GM12878 (cell line): ENCODE measurements at regions not wholly inside any gene's neighbourhood (a gene's known extent, or its start where the extent isn't known, plus 50 kb on each side); places are given as distances from the start of the nearest gene placed in this dataset.

ENCODE experiments used
- ATAC-seq: fragments of 200-7000 bp; cut with Tn5 transposase; 3 replicates; pipeline ENCODE4 v1.9.1; 2020; ENCODE audit warnings: mild to moderate bottlenecking, moderate library complexity
- BruUV-seq: library from RNA; stranded (reverse); fragments of 400-500 nt; replicated peaks from 2 replicates; lab custom pipeline; 2021; lab: Mats Ljungman, UMichigan
- CTCF ChIA-PET: fragments of 300-600 bp; sonication (Branson Sonifier 250); formaldehyde crosslinking; extraction: SDS; loops from one replicate; lab custom pipeline; 2021; ENCODE audit warnings: inconsistent platforms; lab: Yijun Ruan, JAX
- POLR2A ChIA-PET: fragments of 350-600 bp; formaldehyde crosslinking; extraction: SDS; loops from one replicate; lab custom pipeline; 2021; ENCODE audit warnings: inconsistent platforms; lab: Charles Lee
- RAD21 ChIA-PET: fragments of 300-600 bp; sonication (Branson Sonifier 250); formaldehyde crosslinking; loops from one replicate; lab custom pipeline; 2023; ENCODE audit warnings: antibody characterized with exemption; ENCODE audit not compliant: unreplicated experiment; lab: Charles Lee
- SMC1A ChIA-PET: fragments of 300-600 bp; sonication (Branson Sonifier 250); formaldehyde crosslinking; loops from one replicate; lab custom pipeline; 2023; ENCODE audit not compliant: unreplicated experiment, uncharacterized antibody; lab: Charles Lee
- DNase-seq: peaks from one replicate; pipeline ENCODE4 v3.0.0-alpha.2; 2011; ENCODE audit warnings: low read depth, low spot score
- FAIRE-seq: peaks from 3 replicates; lab custom pipeline; 2011; peaks lifted over from hg19 to GRCh38; lab: Jason Lieb, UNC
- H2AFZ ChIP-seq: 2 replicates; pipeline ENCODE4 v1.6.0; 2011; ENCODE audit warnings: low read depth, low read length, control low read depth; ENCODE audit not compliant: control insufficient read depth
- H3K27ac ChIP-seq: 2 replicates; pipeline ENCODE4 v1.5.1; 2011; ENCODE audit warnings: control low read depth; ENCODE audit not compliant: control insufficient read depth, insufficient read depth
- H3K27me3 ChIP-seq, 2 experiments: replicated peaks in 1 of 2; 2 replicates each; pipeline versions ENCODE4 v1.6.0 to v1.6.1; 2011; ENCODE audit warnings: low read length in 1 of 2; ENCODE audit not compliant: control insufficient read depth in 2 of 2, insufficient read depth in 2 of 2
- H3K36me3 ChIP-seq, 2 experiments: 2 replicates each; pipeline ENCODE4 v1.5.1; 2011; ENCODE audit warnings: low read length in 1 of 2; ENCODE audit not compliant: control insufficient read depth in 2 of 2, insufficient read depth in 2 of 2
- H3K4me1 ChIP-seq: 2 replicates; pipeline ENCODE4 v1.6.1; 2011; ENCODE audit warnings: mild to moderate bottlenecking, low read length, moderate library complexity, mixed read lengths; ENCODE audit not compliant: control insufficient read depth, insufficient read depth
- H3K4me2 ChIP-seq: 2 replicates; pipeline ENCODE4 v1.6.0; 2011; ENCODE audit warnings: control low read depth; ENCODE audit not compliant: control insufficient read depth, insufficient read depth
- H3K4me3 ChIP-seq: fragments of 200-600 bp; sonication (generic); 2 replicates; pipeline ENCODE4 v1.5.1; 2016
- H3K79me2 ChIP-seq: 2 replicates; pipeline ENCODE4 v1.6.0; 2011; ENCODE audit warnings: low read length; ENCODE audit not compliant: control insufficient read depth, insufficient read depth
- H3K9ac ChIP-seq: 2 replicates; pipeline ENCODE4 v1.8.0; 2011; ENCODE audit warnings: low read length, control low read depth, mixed read lengths; ENCODE audit not compliant: control insufficient read depth, insufficient read depth
- H3K9me3 ChIP-seq: replicated peaks from 3 replicates; pipeline ENCODE4 v1.5.1; 2011; ENCODE audit warnings: mild to moderate bottlenecking, low read length; ENCODE audit not compliant: control insufficient read depth, insufficient read depth
- H4K20me1 ChIP-seq: 2 replicates; pipeline ENCODE4 v1.6.0; 2011; ENCODE audit not compliant: control insufficient read depth, insufficient read depth
- ASH2L ChIP-seq: fragments of 300-600, 200-600 bp; sonication (generic); IDR thresholded peaks from 2 replicates; pipeline ENCODE4 v1.6.1; 2017; ENCODE audit warnings: low read depth, mild to moderate bottlenecking, borderline replicate concordance
- EZH2 ChIP-seq: IDR thresholded peaks from 2 replicates; pipeline ENCODE4 v1.6.1; 2012; ENCODE audit warnings: low read depth, mild to moderate bottlenecking, control low read depth, inconsistent platforms, low read length, borderline replicate concordance; ENCODE audit not compliant: control insufficient read depth
- FOXM1 ChIP-seq: IDR thresholded peaks from 2 replicates; pipeline ENCODE4 v1.6.1; 2012; ENCODE audit warnings: low read depth, mild to moderate bottlenecking, inconsistent platforms, low read length, moderate library complexity
- HDAC6 ChIP-seq: fragments of 200-600 bp; sonication (generic); IDR thresholded peaks from one replicate; pipeline ENCODE4 v1.8.0; 2017; ENCODE audit warnings: antibody characterized with exemption; ENCODE audit not compliant: unreplicated experiment
- IRF4 ChIP-seq: IDR thresholded peaks from 2 replicates; pipeline ENCODE4 v1.6.1; 2011; ENCODE audit warnings: low read depth, low read length
- MTA2 ChIP-seq: fragments of 450-650 bp; IDR thresholded peaks from 2 replicates; pipeline ENCODE4 v1.6.1; 2016; ENCODE audit warnings: low read depth, mild to moderate bottlenecking, moderate library complexity
- PAX8 ChIP-seq: fragments of 450-650 bp; IDR thresholded peaks from 2 replicates; pipeline ENCODE4 v1.6.1; 2017; ENCODE audit warnings: mild to moderate bottlenecking, moderate library complexity
- RUNX3 ChIP-seq: IDR thresholded peaks from 2 replicates; pipeline ENCODE4 v1.6.1; 2012; ENCODE audit warnings: low read length, inconsistent platforms
- SMC3 ChIP-seq: IDR thresholded peaks from 2 replicates; pipeline ENCODE4 v1.6.1; 2011; ENCODE audit warnings: low read length, improper control_type of control experiment, borderline replicate concordance
- SP1 ChIP-seq: IDR thresholded peaks from one replicate; pipeline ENCODE4 v1.6.1; 2011; ENCODE audit warnings: low read depth, low read length
- SREBF2 ChIP-seq: IDR thresholded peaks from 2 replicates; pipeline ENCODE4 v1.6.1; 2012; ENCODE audit warnings: mild to moderate bottlenecking, low read length
- TARDBP ChIP-seq: IDR thresholded peaks from 2 replicates; pipeline ENCODE4 v1.6.1; 2016; ENCODE audit warnings: borderline replicate concordance
- WGBS: methylation state at CpG from one replicate; pipeline ENCODE4 v1.1.6; 2016; ENCODE audit warnings: low lambda C conversion rate; ENCODE audit not compliant: insufficient replicate concordance, insufficient coverage; ENCODE audit errors: missing lambda C conversion rate; 5-methylcytosine and 5-hydroxymethylcytosine counted together
- in situ Hi-C: fragments of 300-500 bp; cut with MboI; formaldehyde crosslinking; loops from 9 replicates; pipeline ENCODE4 v1.14.3; 2018; ENCODE audit warnings: mixed read lengths
- intact Hi-C: fragments of 100-400 bp; cut with micrococcal nuclease; formaldehyde crosslinking; loops from one replicate; pipeline ENCODE4 v1.14.2; 2022; ENCODE audit not compliant: unreplicated experiment
- TF ChIP-seq, protein P1 (sequence below): IDR thresholded peaks from 2 replicates; pipeline ENCODE4 v1.6.1; 2012; ENCODE audit warnings: low read depth, low read length, improper control_type of control experiment
- TF ChIP-seq, protein P2 (sequence below): IDR thresholded peaks from 2 replicates; pipeline ENCODE4 v1.6.1; 2012; ENCODE audit warnings: low read depth, low read length, improper control_type of control experiment
- TF ChIP-seq, protein P3 (sequence below): fragments of 150-350 bp; IDR thresholded peaks from 2 replicates; pipeline ENCODE4 v1.6.1; 2016; ENCODE audit warnings: low read depth, low read length
- TF ChIP-seq, protein P4 (sequence below): fragments of 150-350 bp; IDR thresholded peaks from 2 replicates; pipeline ENCODE4 v1.6.1; 2014; ENCODE audit warnings: mild to moderate bottlenecking, low read depth, low read length

DNA sequence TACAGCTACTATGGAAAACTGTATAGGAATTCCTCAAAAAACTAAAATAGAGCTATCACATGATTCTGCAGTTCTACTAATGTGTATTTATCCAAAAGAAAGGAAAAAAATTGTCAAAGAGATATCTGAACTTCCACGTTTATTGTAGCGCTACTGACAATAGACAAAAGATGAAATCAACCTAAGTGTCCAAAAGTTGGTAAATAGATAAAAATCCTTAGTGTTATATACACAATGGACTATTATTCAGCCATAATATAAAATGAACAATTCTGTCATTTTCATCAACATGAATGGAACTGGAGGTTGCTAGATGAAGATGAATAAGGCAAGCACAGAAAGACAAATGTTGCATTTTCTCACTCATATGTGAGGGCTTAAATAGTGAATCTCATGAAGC, 1492.1 kb downstream of the MRPL39 start:
- Histone ChIP-seq H3K4me1 (no peaks in the 10 kb centered on the region), H3K9me3 (no peaks in the 10 kb centered on the region), H3K4me2 (no peak overlapping the region), H3K27ac (no peak overlapping the region), H3K9ac (no peak overlapping the region), H3K27me3 (no peaks in the 10 kb centered on the region), H2AFZ (no peak overlapping the region), H4K20me1 (no peaks in the 10 kb centered on the region), H3K4me3 (no peak overlapping the region), H3K36me3 (no peaks in the 10 kb centered on the region), H3K79me2 (no peaks in the 10 kb centered on the region)
- in situ Hi-C loops (no loop called here), intact Hi-C loops (no loop called here)
- 31% methylated on average over 2 of the region's 2 CpGs for WGBS
- TF ChIP-seq PAX8 (no peak), HDAC6 (no peak), MTA2 (no peak), SP1 (no peak), EZH2 (no peak), FOXM1 (no peak), ASH2L (no peak), IRF4 (no peak), SREBF2 (no peak), TARDBP (no peak), SMC3 (no peak), RUNX3 (no peak)
- TF ChIP-seq, protein P1, sequence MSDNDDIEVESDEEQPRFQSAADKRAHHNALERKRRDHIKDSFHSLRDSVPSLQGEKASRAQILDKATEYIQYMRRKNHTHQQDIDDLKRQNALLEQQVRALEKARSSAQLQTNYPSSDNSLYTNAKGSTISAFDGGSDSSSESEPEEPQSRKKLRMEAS, result no peak
- TF ChIP-seq, protein P2, sequence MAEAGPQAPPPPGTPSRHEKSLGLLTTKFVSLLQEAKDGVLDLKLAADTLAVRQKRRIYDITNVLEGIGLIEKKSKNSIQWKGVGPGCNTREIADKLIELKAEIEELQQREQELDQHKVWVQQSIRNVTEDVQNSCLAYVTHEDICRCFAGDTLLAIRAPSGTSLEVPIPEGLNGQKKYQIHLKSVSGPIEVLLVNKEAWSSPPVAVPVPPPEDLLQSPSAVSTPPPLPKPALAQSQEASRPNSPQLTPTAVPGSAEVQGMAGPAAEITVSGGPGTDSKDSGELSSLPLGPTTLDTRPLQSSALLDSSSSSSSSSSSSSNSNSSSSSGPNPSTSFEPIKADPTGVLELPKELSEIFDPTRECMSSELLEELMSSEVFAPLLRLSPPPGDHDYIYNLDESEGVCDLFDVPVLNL, result no peak
- TF ChIP-seq, protein P3, sequence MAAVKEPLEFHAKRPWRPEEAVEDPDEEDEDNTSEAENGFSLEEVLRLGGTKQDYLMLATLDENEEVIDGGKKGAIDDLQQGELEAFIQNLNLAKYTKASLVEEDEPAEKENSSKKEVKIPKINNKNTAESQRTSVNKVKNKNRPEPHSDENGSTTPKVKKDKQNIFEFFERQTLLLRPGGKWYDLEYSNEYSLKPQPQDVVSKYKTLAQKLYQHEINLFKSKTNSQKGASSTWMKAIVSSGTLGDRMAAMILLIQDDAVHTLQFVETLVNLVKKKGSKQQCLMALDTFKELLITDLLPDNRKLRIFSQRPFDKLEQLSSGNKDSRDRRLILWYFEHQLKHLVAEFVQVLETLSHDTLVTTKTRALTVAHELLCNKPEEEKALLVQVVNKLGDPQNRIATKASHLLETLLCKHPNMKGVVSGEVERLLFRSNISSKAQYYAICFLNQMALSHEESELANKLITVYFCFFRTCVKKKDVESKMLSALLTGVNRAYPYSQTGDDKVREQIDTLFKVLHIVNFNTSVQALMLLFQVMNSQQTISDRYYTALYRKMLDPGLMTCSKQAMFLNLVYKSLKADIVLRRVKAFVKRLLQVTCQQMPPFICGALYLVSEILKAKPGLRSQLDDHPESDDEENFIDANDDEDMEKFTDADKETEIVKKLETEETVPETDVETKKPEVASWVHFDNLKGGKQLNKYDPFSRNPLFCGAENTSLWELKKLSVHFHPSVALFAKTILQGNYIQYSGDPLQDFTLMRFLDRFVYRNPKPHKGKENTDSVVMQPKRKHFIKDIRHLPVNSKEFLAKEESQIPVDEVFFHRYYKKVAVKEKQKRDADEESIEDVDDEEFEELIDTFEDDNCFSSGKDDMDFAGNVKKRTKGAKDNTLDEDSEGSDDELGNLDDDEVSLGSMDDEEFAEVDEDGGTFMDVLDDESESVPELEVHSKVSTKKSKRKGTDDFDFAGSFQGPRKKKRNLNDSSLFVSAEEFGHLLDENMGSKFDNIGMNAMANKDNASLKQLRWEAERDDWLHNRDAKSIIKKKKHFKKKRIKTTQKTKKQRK, result no peak
- TF ChIP-seq, protein P4, sequence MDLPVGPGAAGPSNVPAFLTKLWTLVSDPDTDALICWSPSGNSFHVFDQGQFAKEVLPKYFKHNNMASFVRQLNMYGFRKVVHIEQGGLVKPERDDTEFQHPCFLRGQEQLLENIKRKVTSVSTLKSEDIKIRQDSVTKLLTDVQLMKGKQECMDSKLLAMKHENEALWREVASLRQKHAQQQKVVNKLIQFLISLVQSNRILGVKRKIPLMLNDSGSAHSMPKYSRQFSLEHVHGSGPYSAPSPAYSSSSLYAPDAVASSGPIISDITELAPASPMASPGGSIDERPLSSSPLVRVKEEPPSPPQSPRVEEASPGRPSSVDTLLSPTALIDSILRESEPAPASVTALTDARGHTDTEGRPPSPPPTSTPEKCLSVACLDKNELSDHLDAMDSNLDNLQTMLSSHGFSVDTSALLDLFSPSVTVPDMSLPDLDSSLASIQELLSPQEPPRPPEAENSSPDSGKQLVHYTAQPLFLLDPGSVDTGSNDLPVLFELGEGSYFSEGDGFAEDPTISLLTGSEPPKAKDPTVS, result no peak
- ATAC-seq, result no peak
- BruUV-seq, result no TSS peak
- no peak for DNase-seq
- no peak for FAIRE-seq
- POLR2A ChIA-PET, result no interaction called here
- RAD21 ChIA-PET, result no interaction called here
- CTCF ChIA-PET, result no interaction called here
- SMC1A ChIA-PET, result no interaction called here
